ENCODE measurements at regions not wholly inside any gene's neighbourhood (a gene's known extent, or its start where the extent isn't known, plus 50 kb on each side); places are given as distances from the start of the nearest gene placed in this dataset.

DNA sequence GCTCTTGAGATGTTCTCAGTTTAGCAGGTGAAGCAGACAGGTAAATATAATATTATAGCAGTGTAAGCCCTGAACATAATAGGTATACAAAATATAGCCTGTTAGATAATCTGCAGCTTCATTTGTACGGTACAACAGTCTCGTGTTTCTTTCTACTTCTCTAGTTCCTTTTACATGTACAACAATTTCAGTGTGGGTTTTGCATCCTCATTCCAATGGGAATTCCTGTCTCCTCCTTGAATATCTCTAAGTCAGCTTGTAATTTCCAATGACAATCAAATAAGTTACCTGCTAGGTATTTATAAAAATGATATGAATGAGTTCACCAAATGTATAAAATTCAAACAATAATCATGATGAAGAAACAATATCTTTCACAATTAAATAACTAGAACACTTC, 330.0 kb upstream of the RND3 start:
- H3K27ac Mint-ChIP-seq = no peak overlapping the region
- Histone ChIP-seq H3K79me2 (ENCODE audit: low read depth) (no peaks in the 10 kb centered on the region), H3K9ac (no peak overlapping the region), H3K4me1 (no peaks in the 10 kb centered on the region), H3F3A (ENCODE audit: low read depth) (no peaks in the 10 kb centered on the region), H3K36me3 (no peaks in the 10 kb centered on the region), H4K20me1 (ENCODE audit: low read depth) (no peaks in the 10 kb centered on the region), H3K4me2 (no peak overlapping the region), H2AFZ (replicated peaks) (no peak overlapping the region), H3K4me3 (no peak overlapping the region), H3K9me3 (ENCODE audit: low read depth) (no peaks in the 10 kb centered on the region), H3K27me3 (no peaks in the 10 kb centered on the region), H3K27ac (no peak overlapping the region)
- no peak for TF ChIP-seq EZH2 (IDR thresholded peaks at IDR 0.05)
- no peak for TF ChIP-seq EZH2phosphoT487 (IDR thresholded peaks at IDR 0.05)
- TF ChIP-seq, protein P1, sequence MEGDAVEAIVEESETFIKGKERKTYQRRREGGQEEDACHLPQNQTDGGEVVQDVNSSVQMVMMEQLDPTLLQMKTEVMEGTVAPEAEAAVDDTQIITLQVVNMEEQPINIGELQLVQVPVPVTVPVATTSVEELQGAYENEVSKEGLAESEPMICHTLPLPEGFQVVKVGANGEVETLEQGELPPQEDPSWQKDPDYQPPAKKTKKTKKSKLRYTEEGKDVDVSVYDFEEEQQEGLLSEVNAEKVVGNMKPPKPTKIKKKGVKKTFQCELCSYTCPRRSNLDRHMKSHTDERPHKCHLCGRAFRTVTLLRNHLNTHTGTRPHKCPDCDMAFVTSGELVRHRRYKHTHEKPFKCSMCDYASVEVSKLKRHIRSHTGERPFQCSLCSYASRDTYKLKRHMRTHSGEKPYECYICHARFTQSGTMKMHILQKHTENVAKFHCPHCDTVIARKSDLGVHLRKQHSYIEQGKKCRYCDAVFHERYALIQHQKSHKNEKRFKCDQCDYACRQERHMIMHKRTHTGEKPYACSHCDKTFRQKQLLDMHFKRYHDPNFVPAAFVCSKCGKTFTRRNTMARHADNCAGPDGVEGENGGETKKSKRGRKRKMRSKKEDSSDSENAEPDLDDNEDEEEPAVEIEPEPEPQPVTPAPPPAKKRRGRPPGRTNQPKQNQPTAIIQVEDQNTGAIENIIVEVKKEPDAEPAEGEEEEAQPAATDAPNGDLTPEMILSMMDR (IDR thresholded peaks at IDR 0.05) = no peak
- no peak for DNase-seq (ENCODE audit: low spot score)
- no peaks in the 10 kb centered on the region for H3K4me1 Mint-ChIP-seq
- H3K36me3 Mint-ChIP-seq = no peaks in the 10 kb centered on the region
- H3K27me3 Mint-ChIP-seq (ENCODE audit: insufficient read depth, low read depth) = no peaks in the 10 kb centered on the region
- H3K9me3 Mint-ChIP-seq = no peaks in the 10 kb centered on the region
- H3K4me3 Mint-ChIP-seq = no peak overlapping the region

DNA sequence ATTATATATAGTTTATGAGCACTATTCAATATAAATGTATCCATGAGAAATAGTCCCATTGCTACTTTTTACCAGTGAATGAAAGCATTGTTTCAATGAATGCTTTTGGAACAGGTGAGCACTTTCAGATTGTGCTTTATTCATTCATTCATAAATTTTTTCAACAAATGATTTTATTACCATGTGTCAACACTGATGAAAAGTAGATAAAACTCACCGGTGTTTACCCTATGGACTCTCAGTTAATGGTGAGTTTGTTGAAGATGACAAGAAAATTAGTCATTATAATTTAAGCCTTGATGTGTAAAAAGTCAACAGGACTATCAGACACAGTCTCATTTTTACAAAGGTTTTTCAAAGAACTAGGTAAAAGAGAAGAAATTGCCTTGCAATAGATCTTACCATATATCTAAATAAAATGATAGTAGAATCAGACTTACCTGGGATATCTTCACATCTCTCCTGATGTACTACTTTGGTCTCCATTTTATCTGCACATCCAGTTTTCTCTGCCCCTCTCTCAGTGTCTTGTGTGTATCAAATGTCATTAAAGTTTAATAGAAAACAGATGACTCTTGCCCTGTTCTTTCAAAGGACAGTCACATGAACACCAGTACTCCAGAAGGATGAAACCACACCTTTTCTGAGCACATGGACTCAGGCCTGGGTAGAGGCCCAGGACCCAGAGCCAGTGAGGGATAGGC, 325.3 kb upstream of the RND3 start:
- Mint-ChIP-seq H3K27me3 (ENCODE audit: insufficient read depth, low read depth) (peaks cover 2% of the 10 kb centered on the region), H3K4me3 (no peak overlapping the region), H3K36me3 (no peaks in the 10 kb centered on the region), H3K9me3 (no peaks in the 10 kb centered on the region), H3K4me1 (peaks cover 3% of the 10 kb centered on the region), H3K27ac (no peak overlapping the region)
- H3K4me1 ChIP-seq = no peaks in the 10 kb centered on the region
- H3K9ac ChIP-seq = no peak overlapping the region
- TF ChIP-seq EZH2phosphoT487 (IDR thresholded peaks at IDR 0.05) = no peak
- TF ChIP-seq EZH2 (IDR thresholded peaks at IDR 0.05) = no peak
- no peaks in the 10 kb centered on the region for H3K9me3 ChIP-seq (ENCODE audit: low read depth)
- DNase-seq (ENCODE audit: low spot score) = no peak
- no peaks in the 10 kb centered on the region for H3K79me2 ChIP-seq (ENCODE audit: low read depth)
- H2AFZ ChIP-seq (replicated peaks) = no peak overlapping the region
- no peaks in the 10 kb centered on the region for H3F3A ChIP-seq (ENCODE audit: low read depth)
- no peaks in the 10 kb centered on the region for H3K36me3 ChIP-seq
- no peak overlapping the region for H3K27ac ChIP-seq
- no peaks in the 10 kb centered on the region for H4K20me1 ChIP-seq (ENCODE audit: low read depth)
- no peak overlapping the region for H3K4me2 ChIP-seq
- H3K27me3 ChIP-seq = no peaks in the 10 kb centered on the region
- no peak overlapping the region for H3K4me3 ChIP-seq

DNA sequence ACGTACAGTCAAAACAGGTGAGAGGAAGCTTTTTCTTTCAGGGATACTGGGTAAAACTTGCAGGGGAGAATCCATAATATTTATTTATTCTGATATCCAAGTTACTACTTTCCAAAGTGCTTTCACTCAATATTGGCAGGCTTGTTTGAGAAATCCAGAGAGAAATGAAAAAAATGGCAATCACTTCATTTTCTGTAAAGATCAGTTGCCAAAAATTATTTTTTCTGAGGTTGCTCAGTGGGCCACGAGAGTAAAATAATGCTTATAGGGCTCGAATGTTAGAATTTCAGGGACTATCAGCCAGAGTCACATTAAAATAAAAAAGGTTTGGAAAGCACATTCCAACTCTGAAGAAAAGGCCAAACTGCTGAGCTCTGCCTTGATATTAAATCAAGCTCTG, 324.6 kb upstream of the RND3 start:
- Mint-ChIP-seq H3K27me3 (ENCODE audit: insufficient read depth, low read depth) (peaks cover 2% of the 10 kb centered on the region), H3K4me1 (peaks cover 3% of the 10 kb centered on the region), H3K4me3 (no peak overlapping the region), H3K36me3 (no peaks in the 10 kb centered on the region), H3K27ac (no peak overlapping the region), H3K9me3 (no peaks in the 10 kb centered on the region)
- H3K9ac ChIP-seq = no peak overlapping the region
- H3F3A ChIP-seq (ENCODE audit: low read depth) = no peaks in the 10 kb centered on the region
- H3K27ac ChIP-seq = no peak overlapping the region
- no peak overlapping the region for H2AFZ ChIP-seq (replicated peaks)
- H3K27me3 ChIP-seq = no peaks in the 10 kb centered on the region
- H3K4me3 ChIP-seq = no peak overlapping the region
- H3K36me3 ChIP-seq = no peaks in the 10 kb centered on the region
- no peaks in the 10 kb centered on the region for H4K20me1 ChIP-seq (ENCODE audit: low read depth)
- TF ChIP-seq EZH2 (IDR thresholded peaks at IDR 0.05) (no peak), EZH2phosphoT487 (IDR thresholded peaks at IDR 0.05) (no peak)
- TF ChIP-seq, protein P1 (IDR thresholded peaks at IDR 0.05) = no peak
- H3K4me1 ChIP-seq = no peaks in the 10 kb centered on the region
- DNase-seq (ENCODE audit: low spot score) = no peak
- no peaks in the 10 kb centered on the region for H3K79me2 ChIP-seq (ENCODE audit: low read depth)
- no peak overlapping the region for H3K4me2 ChIP-seq
- H3K9me3 ChIP-seq (ENCODE audit: low read depth) = no peaks in the 10 kb centered on the region

DNA sequence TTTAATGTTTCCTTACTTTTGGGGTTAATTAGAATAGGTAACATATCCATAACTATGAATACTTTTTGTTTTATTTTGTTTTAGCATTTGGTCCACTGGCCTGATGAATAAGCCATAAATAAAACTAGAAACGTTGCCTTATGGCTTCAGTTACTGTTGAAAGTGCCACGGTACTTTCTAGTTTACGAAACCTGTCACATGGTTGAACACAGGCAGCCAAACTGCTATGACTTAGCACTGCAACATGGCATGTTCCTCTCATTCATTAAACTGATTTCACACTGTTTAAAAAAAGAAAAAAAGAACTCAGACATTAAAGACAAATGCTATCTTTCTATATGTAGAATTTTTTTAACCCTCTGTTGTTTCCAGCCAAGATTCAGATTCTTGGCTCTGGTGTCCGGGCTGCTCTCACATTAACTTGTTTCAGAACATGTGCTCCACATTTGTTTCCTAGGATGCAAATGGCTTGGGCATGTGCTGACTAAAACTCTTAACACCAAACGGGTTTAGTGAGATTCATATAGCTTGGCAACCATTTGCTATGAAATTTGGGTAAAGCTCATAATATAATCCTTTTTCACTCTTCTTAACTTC, 323.9 kb upstream of the RND3 start:
- Histone ChIP-seq H3K27ac (no peak overlapping the region), H3K4me3 (no peak overlapping the region), H3K36me3 (no peaks in the 10 kb centered on the region), H3K4me1 (no peaks in the 10 kb centered on the region), H3K27me3 (no peaks in the 10 kb centered on the region), H3K9ac (no peak overlapping the region), H4K20me1 (ENCODE audit: low read depth) (no peaks in the 10 kb centered on the region), H3K4me2 (no peak overlapping the region), H3F3A (ENCODE audit: low read depth) (no peaks in the 10 kb centered on the region), H2AFZ (replicated peaks) (no peak overlapping the region), H3K9me3 (ENCODE audit: low read depth) (no peaks in the 10 kb centered on the region), H3K79me2 (ENCODE audit: low read depth) (no peaks in the 10 kb centered on the region)
- H3K36me3 Mint-ChIP-seq = no peaks in the 10 kb centered on the region
- DNase-seq (ENCODE audit: low spot score) = no peak
- H3K9me3 Mint-ChIP-seq = no peaks in the 10 kb centered on the region
- TF ChIP-seq, protein P1 (IDR thresholded peaks at IDR 0.05) = no peak
- TF ChIP-seq EZH2phosphoT487 (IDR thresholded peaks at IDR 0.05) = no peak
- TF ChIP-seq EZH2 (IDR thresholded peaks at IDR 0.05) = no peak
- peaks cover 2% of the 10 kb centered on the region for H3K27me3 Mint-ChIP-seq (ENCODE audit: insufficient read depth, low read depth)
- no peak overlapping the region for H3K27ac Mint-ChIP-seq
- peaks cover 3% of the 10 kb centered on the region for H3K4me1 Mint-ChIP-seq
- H3K4me3 Mint-ChIP-seq = no peak overlapping the region
